ENCODE measurements at regions not wholly inside any gene's neighbourhood (a gene's known extent, or its start where the extent isn't known, plus 50 kb on each side); places are given as distances from the start of the nearest gene placed in this dataset.
"Not testable (repeated sequence)": the region's sequence is repeated elsewhere in the genome, so short reads cannot be mapped to it uniquely, and the experiment has no call there.

- peak overlapping the region; percentile 44 to 69; a peak in 5 of 6 replicates for H3K27ac ChIP-seq
- no peaks in the 10 kb centered on the region for H3K9me3 ChIP-seq
- ATAC-seq (no peak), FAIRE-seq (no peak), DNase-seq (ENCODE audit: low read depth in 1 of 2, low spot score in 1 of 2) (no peak)
- H3K4me2 ChIP-seq, result peak overlapping the region; percentile 60
- peaks cover 20% of the 10 kb centered on the region for H3K4me1 ChIP-seq
- TF ChIP-seq HOXA7 (CRISPR knock-in tag; IDR thresholded peaks at IDR 0.05) (no peak), KDM5A (IDR thresholded peaks at IDR 0.05) (no peak), EHMT2 (IDR thresholded peaks at IDR 0.05; ENCODE audit: low read depth) (no peak), ZNF302 (CRISPR knock-in tag; IDR thresholded peaks at IDR 0.05) (no peak), PBX3 (IDR thresholded peaks at IDR 0.05) (no peak), SMC3 (IDR thresholded peaks at IDR 0.05) (no peak), ESRRA (IDR thresholded peaks at IDR 0.05; ENCODE audit: borderline replicate concordance, low read length) (no peak), NPAS2 (CRISPR knock-in tag; IDR thresholded peaks at IDR 0.05; ENCODE audit: borderline replicate concordance) (no peak), SREBF2 (IDR thresholded peaks at IDR 0.05) (no peak), NFE2L2 (conservative IDR thresholded peaks at IDR 0.05; ENCODE audit: low read length) (no peak)
- 4% methylated on average over 1 of the region's 1 CpG for WGBS (ENCODE audit: missing lambda C conversion rate)
- ChIA-PET CTCF (no interaction called here), POLR2A (no interaction called here)
- H3K4me3 ChIP-seq, result peak overlapping the region; percentile 29; the same call in 2 of the 3 replicates
Measured at GRCh38 chr3:104437891-104438290, 928.8 kb upstream of the ALCAM start.

- ChIA-PET POLR2A (no interaction called here), CTCF (no interaction called here)
- DNase-seq (ENCODE audit: low read depth in 1 of 2, low spot score in 1 of 2) (no peak), FAIRE-seq (no peak), ATAC-seq (peak in 1 of 2 experiments; percentile 39; a peak in 2 of 6 replicates)
- Histone ChIP-seq H3K4me3 (peak overlapping the region; percentile 29; the same call in 2 of the 3 replicates), H3K27ac (peak overlapping the region; percentile 69 to 86), H3K4me2 (peak overlapping the region; percentile 60), H3K9me3 (no peaks in the 10 kb centered on the region), H3K4me1 (peaks cover 20% of the 10 kb centered on the region)
- WGBS (ENCODE audit: missing lambda C conversion rate), result 66% methylated on average over 1 of the region's 1 CpG
- TF ChIP-seq HMGXB4 (CRISPR knock-in tag; IDR thresholded peaks at IDR 0.05; ENCODE audit: borderline replicate concordance) (no peak), HOXA7 (CRISPR knock-in tag; IDR thresholded peaks at IDR 0.05) (peak; percentile 63; the same call in 1 of the 2 replicates)
Measured at GRCh38 chr3:104438706-104439105, 928.0 kb upstream of the ALCAM start.

GRCh38 chr3:104445252-104445919, 921.3 kb upstream of the ALCAM start:
- Histone ChIP-seq H3K27ac (peak overlapping the region; percentile 72 to 88), H3K4me3 (peak overlapping the region; percentile 50), H3K4me2 (peak overlapping the region; percentile 35)
- CTCF ChIA-PET, POLR2A ChIA-PET, H3K9me3 ChIP-seq, ATAC-seq, H3K4me1 ChIP-seq, FAIRE-seq: not testable (repeated sequence)
- WGBS (ENCODE audit: missing lambda C conversion rate), result 42% methylated on average over 9 of the region's 9 CpGs
- peak in 1 of 2 experiments; percentile 57 for DNase-seq (ENCODE audit: low read depth in 1 of 2, low spot score in 1 of 2)

- Histone ChIP-seq H3K4me1 (peaks cover 8% of the 10 kb centered on the region; the same call in 2 of the 3 replicates), H3K9me3 (peaks cover 2% of the 10 kb centered on the region; the same call in 1 of the 3 replicates), H3K4me2 (no peak overlapping the region), H3K4me3 (no peak overlapping the region), H3K27ac (no peak overlapping the region)
- ChIA-PET POLR2A (no interaction called here), CTCF (no interaction called here)
- TF ChIP-seq FOXS1 (CRISPR knock-in tag; IDR thresholded peaks at IDR 0.05), result no peak
- TF ChIP-seq EHF (CRISPR knock-in tag; IDR thresholded peaks at IDR 0.05), result no peak
- TF ChIP-seq HOXA7 (CRISPR knock-in tag; IDR thresholded peaks at IDR 0.05), result no peak
- TF ChIP-seq TFCP2L1 (CRISPR knock-in tag; IDR thresholded peaks at IDR 0.05), result no peak
- no peak for TF ChIP-seq ZFP36 (IDR thresholded peaks at IDR 0.05; ENCODE audit: borderline replicate concordance, partially characterized antibody)
- TF ChIP-seq PBX3 (IDR thresholded peaks at IDR 0.05), result no peak
- TF ChIP-seq CEBPB (IDR thresholded peaks at IDR 0.05), result no peak
- TF ChIP-seq TP53 (CRISPR knock-in tag; IDR thresholded peaks at IDR 0.05), result no peak
- TF ChIP-seq CHD4 (IDR thresholded peaks at IDR 0.05; ENCODE audit: borderline replicate concordance), result no peak
- no peak for TF ChIP-seq FOSB (CRISPR knock-in tag; IDR thresholded peaks at IDR 0.05)
- TF ChIP-seq EHMT2 (IDR thresholded peaks at IDR 0.05; ENCODE audit: low read depth), result no peak
- TF ChIP-seq HES2 (IDR thresholded peaks at IDR 0.05), result no peak
- no peak for TF ChIP-seq JUNB (IDR thresholded peaks at IDR 0.05)
- no peak for TF ChIP-seq KDM5A (IDR thresholded peaks at IDR 0.05)
- no peak for TF ChIP-seq POLR2A (IDR thresholded peaks at IDR 0.05; ENCODE audit: low read length)
- TF ChIP-seq CBX2 (IDR thresholded peaks at IDR 0.05; ENCODE audit: borderline replicate concordance, low read depth), result no peak
- 41% methylated on average over 5 of the region's 5 CpGs for WGBS (ENCODE audit: missing lambda C conversion rate)
- FAIRE-seq (no peak), DNase-seq (ENCODE audit: low read depth in 1 of 2, low spot score in 1 of 2) (no peak), ATAC-seq (no peak)
Measured at GRCh38 chr3:104447681-104448080, 919.0 kb upstream of the ALCAM start.

All from A549 (cell line).